ENCODE measurements at regions not wholly inside any gene's neighbourhood (a gene's known extent, or its start where the extent isn't known, plus 50 kb on each side); places are given as distances from the start of the nearest gene placed in this dataset.

GRCh38 chr15:70222606-70223005 is 124.9 kb upstream of the TLE3 start:
- Histone ChIP-seq H3K27ac (ENCODE audit: poor library complexity, severe bottlenecking) (no peak overlapping the region), H3K36me3 (ENCODE audit: low read depth) (no peaks in the 10 kb centered on the region), H3K9me3 (ENCODE audit: severe bottlenecking) (no peaks in the 10 kb centered on the region), H3K4me3 (ENCODE audit: severe bottlenecking) (no peak overlapping the region), H3K27me3 (ENCODE audit: insufficient read depth, poor library complexity, severe bottlenecking) (no peaks in the 10 kb centered on the region), H3K4me1 (ENCODE audit: insufficient read depth, poor library complexity, severe bottlenecking) (no peaks in the 10 kb centered on the region)
- ATAC-seq (ENCODE audit: low read depth) (no peak), DNase-seq (ENCODE audit: low spot score) (no peak)
- no peak for TF ChIP-seq CTCF (IDR thresholded peaks at IDR 0.05; ENCODE audit: poor library complexity, severe bottlenecking)

GRCh38 chr15:70220490-70221096 is 122.9 kb upstream of the TLE3 start:
- no peak for ATAC-seq (ENCODE audit: low read depth)
- no peaks in the 10 kb centered on the region for H3K9me3 ChIP-seq (ENCODE audit: severe bottlenecking)
- TF ChIP-seq CTCF (IDR thresholded peaks at IDR 0.05; ENCODE audit: poor library complexity, severe bottlenecking): no peak
- no peaks in the 10 kb centered on the region for H3K36me3 ChIP-seq (ENCODE audit: low read depth)
- no peak overlapping the region for H3K4me3 ChIP-seq (ENCODE audit: severe bottlenecking)
- no peaks in the 10 kb centered on the region for H3K27me3 ChIP-seq (ENCODE audit: insufficient read depth, poor library complexity, severe bottlenecking)
- no peak for DNase-seq (ENCODE audit: low spot score)
- no peaks in the 10 kb centered on the region for H3K4me1 ChIP-seq (ENCODE audit: insufficient read depth, poor library complexity, severe bottlenecking)
- H3K27ac ChIP-seq (ENCODE audit: poor library complexity, severe bottlenecking): no peak overlapping the region

- Histone ChIP-seq H3K36me3 (ENCODE audit: low read depth) (no peaks in the 10 kb centered on the region), H3K4me3 (ENCODE audit: severe bottlenecking) (no peak overlapping the region), H3K4me1 (ENCODE audit: insufficient read depth, poor library complexity, severe bottlenecking) (no peaks in the 10 kb centered on the region), H3K27me3 (ENCODE audit: insufficient read depth, poor library complexity, severe bottlenecking) (no peaks in the 10 kb centered on the region), H3K9me3 (ENCODE audit: severe bottlenecking) (no peaks in the 10 kb centered on the region), H3K27ac (ENCODE audit: poor library complexity, severe bottlenecking) (no peak overlapping the region)
- DNase-seq (ENCODE audit: low spot score) (no peak), ATAC-seq (ENCODE audit: low read depth) (no peak)
- no peak for TF ChIP-seq CTCF (IDR thresholded peaks at IDR 0.05; ENCODE audit: poor library complexity, severe bottlenecking)
Observed at GRCh38 chr15:70219966-70220365, 122.2 kb upstream of the TLE3 start.

GRCh38 chr15:70219256-70219895 is 121.7 kb upstream of the TLE3 start:
- Histone ChIP-seq H3K4me3 (ENCODE audit: severe bottlenecking) (no peak overlapping the region), H3K27ac (ENCODE audit: poor library complexity, severe bottlenecking) (no peak overlapping the region), H3K36me3 (ENCODE audit: low read depth) (no peaks in the 10 kb centered on the region), H3K27me3 (ENCODE audit: insufficient read depth, poor library complexity, severe bottlenecking) (no peaks in the 10 kb centered on the region), H3K9me3 (ENCODE audit: severe bottlenecking) (no peaks in the 10 kb centered on the region), H3K4me1 (ENCODE audit: insufficient read depth, poor library complexity, severe bottlenecking) (no peaks in the 10 kb centered on the region)
- ATAC-seq (ENCODE audit: low read depth): no peak
- peak; percentile 29 for DNase-seq (ENCODE audit: low spot score)
- TF ChIP-seq CTCF (IDR thresholded peaks at IDR 0.05; ENCODE audit: poor library complexity, severe bottlenecking): no peak
